DND-41 (cell line): ENCODE measurements at regions not wholly inside any gene's neighbourhood (a gene's known extent, or its start where the extent isn't known, plus 50 kb on each side); places are given as distances from the start of the nearest gene placed in this dataset.

Experiments used
- ATAC-seq: fragments of 200-7000 bp; cut with Tn5 transposase; 3 replicates; pipeline ENCODE4 v1.9.1; 2021; ENCODE audit warnings: low read depth; ENCODE audit not compliant: insufficient read depth
- DNase-seq: peaks from one replicate; pipeline ENCODE4 v3.0.0-alpha.2; 2020
- H2AFZ ChIP-seq: 2 replicates; pipeline ENCODE4 v1.6.0; 2012; ENCODE audit warnings: low read depth, low read length
- H3K27ac ChIP-seq: 2 replicates; pipeline ENCODE4 v1.5.1; 2012; ENCODE audit warnings: low read length, inconsistent platforms
- H3K27me3 ChIP-seq: fragments of 200-600 bp; sonication (generic); 2 replicates; pipeline ENCODE4 v1.6.0; 2012; ENCODE audit warnings: low read length, mild to moderate bottlenecking, inconsistent platforms; ENCODE audit not compliant: insufficient read depth, poor library complexity
- H3K36me3 ChIP-seq: 2 replicates; pipeline ENCODE4 v1.5.1; 2012; ENCODE audit warnings: low read length, inconsistent platforms; ENCODE audit not compliant: insufficient read depth
- H3K4me1 ChIP-seq: 2 replicates; pipeline ENCODE4 v1.5.1; 2012; ENCODE audit warnings: mild to moderate bottlenecking, low read length; ENCODE audit not compliant: insufficient read depth
- H3K4me2 ChIP-seq: 2 replicates; pipeline ENCODE4 v1.6.0; 2012; ENCODE audit warnings: mild to moderate bottlenecking, moderate library complexity, low read length, inconsistent platforms; ENCODE audit not compliant: insufficient read depth
- H3K4me3 ChIP-seq, 2 experiments: fragments of 200-600 bp in 1 of 2; shearing (Covaris generic) in 1 of 2; 2 replicates each; pipeline ENCODE4 v1.5.1; 2012 to 2016; ENCODE audit warnings: inconsistent platforms in 2 of 2, low read length in 2 of 2, mild to moderate bottlenecking in 2 of 2, low read depth in 1 of 2, moderate library complexity in 1 of 2
- H3K79me2 ChIP-seq: 2 replicates; pipeline ENCODE4 v1.6.0; 2012; ENCODE audit warnings: low read length, inconsistent platforms; ENCODE audit not compliant: insufficient read depth
- H3K9ac ChIP-seq: 2 replicates; pipeline ENCODE4 v1.6.0; 2012; ENCODE audit warnings: low read depth, mild to moderate bottlenecking, inconsistent platforms, low read length, moderate library complexity
- H3K9me3 ChIP-seq: 2 replicates; pipeline ENCODE4 v1.5.1; 2012; ENCODE audit warnings: low read length, moderate library complexity, mild to moderate bottlenecking, inconsistent platforms; ENCODE audit not compliant: insufficient read depth, severe bottlenecking
- H4K20me1 ChIP-seq: 2 replicates; pipeline ENCODE4 v1.6.0; 2012; ENCODE audit warnings: low read length; ENCODE audit not compliant: insufficient read depth
- EZH2 ChIP-seq: IDR thresholded peaks from 3 replicates; pipeline ENCODE4 v1.6.1; 2012; ENCODE audit warnings: borderline replicate concordance, low read depth, mild to moderate bottlenecking, moderate library complexity, low read length, inconsistent platforms; ENCODE audit not compliant: severe bottlenecking
- TF ChIP-seq, protein P1 (sequence below): IDR thresholded peaks from 2 replicates; pipeline ENCODE4 v1.5.1; 2012; ENCODE audit warnings: borderline replicate concordance, low read length, moderate library complexity, mild to moderate bottlenecking; ENCODE audit not compliant: poor library complexity, severe bottlenecking; ENCODE audit errors: extremely low read depth

DNA sequence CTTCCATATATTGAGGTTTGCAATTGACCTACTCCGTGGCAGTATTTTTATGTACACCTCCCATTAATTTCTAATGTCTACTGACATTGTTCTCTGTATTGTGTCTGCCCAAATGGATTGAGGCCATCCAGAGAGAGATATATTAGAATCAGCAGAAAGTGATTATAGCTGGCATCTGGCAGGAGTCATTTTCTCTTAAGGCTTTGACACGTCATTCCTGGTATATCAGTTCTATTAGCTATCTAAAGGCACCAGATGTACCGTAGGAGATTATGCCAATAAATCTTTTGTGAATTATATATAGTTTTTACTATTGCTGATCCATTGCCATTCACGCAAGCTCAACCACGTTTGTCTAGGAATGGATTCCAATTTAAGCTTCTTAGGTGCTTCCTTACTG lies 1026.4 kb upstream of the IGFBP7 start:
- Histone ChIP-seq H3K9ac (no peak overlapping the region), H3K27me3 (no peaks in the 10 kb centered on the region), H3K4me1 (no peaks in the 10 kb centered on the region), H3K79me2 (no peaks in the 10 kb centered on the region), H3K4me3 (no peak overlapping the region), H4K20me1 (no peaks in the 10 kb centered on the region), H2AFZ (no peak overlapping the region), H3K36me3 (no peaks in the 10 kb centered on the region), H3K4me2 (no peak overlapping the region), H3K27ac (no peak overlapping the region), H3K9me3 (no peaks in the 10 kb centered on the region)
- no peak for DNase-seq
- ATAC-seq = no peak
- TF ChIP-seq, protein P1, sequence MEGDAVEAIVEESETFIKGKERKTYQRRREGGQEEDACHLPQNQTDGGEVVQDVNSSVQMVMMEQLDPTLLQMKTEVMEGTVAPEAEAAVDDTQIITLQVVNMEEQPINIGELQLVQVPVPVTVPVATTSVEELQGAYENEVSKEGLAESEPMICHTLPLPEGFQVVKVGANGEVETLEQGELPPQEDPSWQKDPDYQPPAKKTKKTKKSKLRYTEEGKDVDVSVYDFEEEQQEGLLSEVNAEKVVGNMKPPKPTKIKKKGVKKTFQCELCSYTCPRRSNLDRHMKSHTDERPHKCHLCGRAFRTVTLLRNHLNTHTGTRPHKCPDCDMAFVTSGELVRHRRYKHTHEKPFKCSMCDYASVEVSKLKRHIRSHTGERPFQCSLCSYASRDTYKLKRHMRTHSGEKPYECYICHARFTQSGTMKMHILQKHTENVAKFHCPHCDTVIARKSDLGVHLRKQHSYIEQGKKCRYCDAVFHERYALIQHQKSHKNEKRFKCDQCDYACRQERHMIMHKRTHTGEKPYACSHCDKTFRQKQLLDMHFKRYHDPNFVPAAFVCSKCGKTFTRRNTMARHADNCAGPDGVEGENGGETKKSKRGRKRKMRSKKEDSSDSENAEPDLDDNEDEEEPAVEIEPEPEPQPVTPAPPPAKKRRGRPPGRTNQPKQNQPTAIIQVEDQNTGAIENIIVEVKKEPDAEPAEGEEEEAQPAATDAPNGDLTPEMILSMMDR = no peak
- TF ChIP-seq EZH2 = no peak

DNA sequence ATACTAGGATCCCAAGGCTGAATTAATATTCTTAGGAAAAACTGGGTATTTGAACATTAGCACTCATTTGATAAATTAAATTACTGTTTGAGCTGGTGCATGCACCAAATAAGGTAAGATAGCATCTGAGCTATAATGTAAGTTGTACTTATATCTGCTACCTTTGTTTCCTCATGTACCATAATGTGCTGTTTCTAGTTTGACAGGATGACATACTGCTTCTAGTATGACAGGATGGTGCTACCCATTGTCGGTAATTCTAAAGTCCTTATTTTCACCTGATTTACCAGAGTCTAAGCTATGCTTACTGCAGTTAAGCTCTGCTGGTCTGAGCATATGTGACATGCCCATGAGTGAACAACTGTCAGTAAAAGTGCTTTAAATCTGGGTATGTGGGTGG lies 1017.5 kb upstream of the IGFBP7 start:
- no peaks in the 10 kb centered on the region for H3K4me1 ChIP-seq
- no peak overlapping the region for H3K9ac ChIP-seq
- H3K9me3 ChIP-seq = no peaks in the 10 kb centered on the region
- DNase-seq (no peak), ATAC-seq (no peak)
- H3K79me2 ChIP-seq = no peaks in the 10 kb centered on the region
- no peak overlapping the region for H3K27ac ChIP-seq
- H3K27me3 ChIP-seq = no peaks in the 10 kb centered on the region
- H2AFZ ChIP-seq = no peak overlapping the region
- H3K4me2 ChIP-seq = no peak overlapping the region
- no peaks in the 10 kb centered on the region for H3K36me3 ChIP-seq
- no peak overlapping the region for H3K4me3 ChIP-seq
- no peaks in the 10 kb centered on the region for H4K20me1 ChIP-seq
- no peak for TF ChIP-seq EZH2
- TF ChIP-seq, protein P1 = no peak

DNA sequence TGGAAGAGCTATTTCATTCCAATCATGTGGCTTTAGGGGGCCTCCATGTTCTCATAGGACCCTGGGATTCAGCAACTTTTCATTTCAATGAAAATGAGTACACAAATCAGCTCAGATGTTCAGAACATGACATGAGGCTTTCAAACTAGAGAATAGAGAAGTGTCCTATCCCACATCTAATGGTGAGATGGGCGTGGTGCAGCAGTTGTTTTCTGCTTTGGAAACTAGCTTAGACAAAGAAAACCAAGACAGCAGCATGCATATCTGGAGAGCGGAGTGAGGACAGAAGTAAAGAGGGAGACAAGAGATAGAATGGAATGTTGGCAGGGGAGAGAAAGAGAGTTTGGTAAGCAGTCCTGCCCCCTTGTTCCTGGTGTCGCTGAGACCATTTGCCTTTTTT lies 1009.1 kb upstream of the IGFBP7 start:
- Histone ChIP-seq H2AFZ (no peak overlapping the region), H3K27ac (no peak overlapping the region), H3K4me2 (no peak overlapping the region), H3K9me3 (no peaks in the 10 kb centered on the region), H3K79me2 (no peaks in the 10 kb centered on the region), H3K9ac (no peak overlapping the region), H3K36me3 (no peaks in the 10 kb centered on the region), H3K4me1 (no peaks in the 10 kb centered on the region), H3K4me3 (no peak overlapping the region), H4K20me1 (no peaks in the 10 kb centered on the region), H3K27me3 (no peaks in the 10 kb centered on the region)
- TF ChIP-seq, protein P1 = no peak
- no peak for TF ChIP-seq EZH2
- ATAC-seq (no peak), DNase-seq (no peak)

DNA sequence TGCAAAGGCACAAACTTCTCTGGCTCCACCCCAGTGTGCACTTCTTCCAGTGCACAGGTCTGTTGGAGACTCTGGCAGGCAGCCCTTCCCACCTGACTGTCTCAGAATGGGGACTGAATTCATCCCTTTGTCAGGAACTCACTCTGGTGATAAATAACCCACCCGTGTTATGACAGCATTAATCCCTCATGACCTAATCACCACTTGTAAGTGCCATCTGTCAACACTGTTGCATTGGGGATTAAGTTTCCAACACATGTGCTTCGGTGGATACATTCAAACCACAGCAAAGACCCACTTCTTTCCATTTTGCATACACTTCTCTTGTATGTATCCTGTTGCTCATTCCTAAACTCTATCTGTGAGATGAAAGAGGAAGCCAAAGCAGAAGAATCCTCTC lies 1002.9 kb upstream of the IGFBP7 start:
- no peaks in the 10 kb centered on the region for H4K20me1 ChIP-seq
- H2AFZ ChIP-seq = no peak overlapping the region
- H3K4me1 ChIP-seq = no peaks in the 10 kb centered on the region
- H3K4me3 ChIP-seq = no peak overlapping the region
- no peaks in the 10 kb centered on the region for H3K9me3 ChIP-seq
- no peak for TF ChIP-seq EZH2
- TF ChIP-seq, protein P1 = no peak
- no peaks in the 10 kb centered on the region for H3K79me2 ChIP-seq
- DNase-seq = no peak
- no peak for ATAC-seq
- H3K27ac ChIP-seq = no peak overlapping the region
- no peaks in the 10 kb centered on the region for H3K36me3 ChIP-seq
- no peak overlapping the region for H3K9ac ChIP-seq
- H3K4me2 ChIP-seq = no peak overlapping the region
- H3K27me3 ChIP-seq = no peaks in the 10 kb centered on the region
